HG03108 (cell line): ENCODE measurements at regions not wholly inside any gene's neighbourhood (a gene's known extent, or its start where the extent isn't known, plus 50 kb on each side); places are given as distances from the start of the nearest gene placed in this dataset.
A peak's percentile ranks its signal among the peaks of the same experiment; 100 is the strongest.
"Not testable (repeated sequence)": the region's sequence is repeated elsewhere in the genome, so short reads cannot be mapped to it uniquely, and the experiment has no call there.

Experiments used
- ATAC-seq: cut with Tn5 transposase; IDR thresholded peaks from one replicate; pipeline ENCODE4 v1.9.1; 2021; ENCODE audit warnings: moderate library complexity; ENCODE audit not compliant: unreplicated experiment

DNA sequence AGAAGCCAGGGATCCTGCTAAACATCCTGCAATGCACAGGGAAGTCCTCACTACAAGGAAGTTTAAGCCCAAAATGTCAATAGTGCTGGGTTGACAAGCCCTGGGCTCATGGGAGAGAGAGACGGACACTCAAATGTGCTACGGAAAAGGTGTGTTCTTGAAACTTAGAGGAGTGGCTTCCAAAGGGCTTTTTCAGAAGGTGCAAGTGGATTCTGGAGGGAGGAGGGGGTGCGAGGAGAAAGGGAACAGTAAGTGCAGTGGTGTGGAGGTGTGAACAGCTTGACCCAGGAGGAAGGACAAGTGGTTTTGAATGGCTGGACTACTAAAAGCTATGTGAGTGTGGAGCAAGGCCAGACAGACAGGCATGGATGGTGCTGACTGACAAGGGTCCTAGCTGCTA is 50.4 kb upstream of the CECR2 start:
- no peak for ATAC-seq

DNA sequence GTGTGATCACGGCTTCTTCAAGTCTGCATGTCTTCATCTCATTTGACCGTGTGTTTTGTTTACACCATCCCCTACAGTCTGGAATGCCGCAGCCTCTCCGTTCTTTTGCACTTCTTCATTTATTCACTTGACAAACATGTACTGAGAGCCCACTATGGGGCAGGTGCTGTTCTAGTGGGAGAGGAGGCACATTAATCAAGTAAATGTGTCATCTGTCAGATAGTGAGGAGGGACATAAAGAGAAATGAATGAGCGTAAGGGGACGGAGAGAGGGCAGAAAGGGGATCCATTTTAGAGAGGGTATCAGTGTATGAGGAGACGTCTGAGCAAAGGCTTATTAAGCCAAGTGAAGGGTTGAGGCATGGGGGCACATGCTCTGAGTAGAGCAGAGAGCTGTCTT is 54.0 kb upstream of the CECR2 start:
- ATAC-seq, result no peak

DNA sequence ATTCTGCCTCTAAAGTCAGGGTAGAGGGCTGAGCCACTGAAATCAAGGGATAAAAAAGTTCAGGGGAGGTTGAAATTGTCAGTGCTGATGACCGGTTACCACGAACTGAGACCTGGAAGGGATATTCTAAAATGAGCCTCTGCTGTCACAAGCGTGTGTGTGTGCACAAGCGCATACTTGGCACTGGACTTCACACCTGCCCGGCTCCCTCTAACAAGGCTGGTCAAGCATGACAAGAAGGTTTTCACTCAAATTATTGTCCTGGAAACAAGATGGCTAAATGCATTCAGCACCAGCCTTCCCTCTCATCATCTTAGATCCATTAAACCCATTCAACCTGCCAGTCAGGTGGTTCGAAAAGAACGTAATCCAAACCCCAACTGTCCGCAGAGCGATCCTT is 54.8 kb upstream of the CECR2 start:
- ATAC-seq, result no peak

- ATAC-seq, result no peak
These were observed 55.6 kb upstream of the CECR2 start for GRCh38 chr22:17313626-17314025.

DNA sequence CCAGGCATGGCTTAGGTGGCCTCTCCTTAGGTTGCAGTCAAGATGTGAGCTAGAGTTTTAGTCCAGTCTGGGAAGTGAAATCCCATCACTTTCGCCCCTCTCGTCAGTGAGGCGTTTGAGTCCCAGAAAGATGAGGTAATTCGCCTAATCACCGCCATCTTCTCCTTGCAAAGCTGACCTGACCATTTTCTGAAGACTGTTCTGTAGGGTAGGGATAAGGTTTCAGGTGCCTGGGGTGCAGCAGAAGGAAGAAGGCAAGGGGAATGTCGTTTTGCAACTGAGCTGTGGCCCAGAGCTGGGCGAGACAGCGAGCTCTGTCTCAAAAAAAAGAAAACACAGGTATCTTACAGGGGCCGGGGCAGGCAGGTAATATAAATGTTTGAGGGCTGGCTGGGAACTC is 61.7 kb upstream of the CECR2 start:
- ATAC-seq, result no peak

- ATAC-seq, result no peak
These were observed 64.2 kb upstream of the CECR2 start for GRCh38 chr22:17305076-17305475.

GRCh38 chr22:17303840-17304779 is 65.2 kb upstream of the CECR2 start:
- ATAC-seq, result peak; percentile 67

- no peak for ATAC-seq
These were observed 65.8 kb upstream of the CECR2 start for GRCh38 chr22:17303441-17303839.

DNA sequence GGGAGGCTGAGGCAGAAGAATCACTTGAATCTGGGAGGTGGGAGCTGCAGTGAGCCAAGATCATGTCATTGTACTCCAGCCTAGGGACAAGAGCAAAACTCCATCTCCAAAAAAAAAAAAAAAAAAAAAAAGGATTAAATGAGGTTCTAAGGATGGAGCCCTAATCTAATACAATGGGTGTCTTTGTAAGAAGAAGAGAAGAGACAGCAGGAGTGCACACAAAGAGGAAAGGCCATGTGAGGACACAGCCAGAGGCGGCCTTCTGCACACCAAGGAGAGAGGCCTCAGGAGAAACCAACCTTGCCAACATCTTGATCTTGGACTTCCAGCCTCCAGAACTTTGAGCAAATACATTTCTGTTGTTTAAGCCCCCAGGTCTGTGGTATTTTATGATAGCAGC is 66.6 kb upstream of the CECR2 start:
- no peak for ATAC-seq

GRCh38 chr22:17300926-17301325 is 68.3 kb upstream of the CECR2 start:
- no peak for ATAC-seq

DNA sequence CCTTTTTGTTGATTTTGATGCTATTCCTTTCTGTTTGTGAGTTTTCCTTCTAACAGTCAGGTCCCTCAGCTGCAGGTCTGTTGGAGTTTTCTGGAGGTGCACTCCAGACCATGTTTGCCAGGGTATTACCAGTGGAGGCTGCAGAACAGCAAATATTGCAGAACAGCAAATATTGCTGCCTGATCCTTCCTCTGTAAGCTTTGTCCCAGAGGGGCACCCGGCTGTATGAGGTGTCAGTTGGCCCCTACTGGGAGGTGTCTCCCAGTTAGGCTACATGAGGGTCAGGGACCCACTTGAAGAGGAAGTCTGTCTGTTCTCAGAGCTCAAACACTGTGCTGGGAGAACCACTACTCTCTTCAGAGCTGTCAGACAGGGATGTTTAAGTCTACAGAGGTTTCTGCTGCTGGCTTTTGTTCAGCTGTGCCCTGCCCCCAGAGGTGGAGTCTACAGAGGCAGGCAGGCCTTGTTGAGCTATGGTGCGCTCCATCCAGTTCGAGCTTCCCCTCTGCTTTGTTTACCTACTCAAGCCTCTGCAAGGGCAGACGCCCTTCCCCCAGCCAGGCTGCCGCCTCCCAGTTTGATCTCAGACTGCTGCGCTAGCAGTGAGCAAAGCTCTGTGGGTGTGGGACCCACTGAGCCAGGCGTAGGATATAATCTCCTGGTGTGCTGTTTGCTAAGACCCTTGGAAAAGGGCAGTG is 70.3 kb upstream of the CECR2 start:
- not testable (repeated sequence) for ATAC-seq

- no peak for ATAC-seq
These were observed 66.4 kb upstream of the ADA2 start for GRCh38 chr22:17285656-17286055.

GRCh38 chr22:17284888-17285287 is 65.7 kb upstream of the ADA2 start:
- no peak for ATAC-seq

GRCh38 chr22:17284466-17284865 is 65.2 kb upstream of the ADA2 start:
- no peak for ATAC-seq

GRCh38 chr22:17283865-17284264 is 64.6 kb upstream of the ADA2 start:
- not testable (repeated sequence) for ATAC-seq

- ATAC-seq, result no peak
These were observed 64.2 kb upstream of the ADA2 start for GRCh38 chr22:17283423-17283822.

- no peak for ATAC-seq
These were observed 62.2 kb upstream of the ADA2 start for GRCh38 chr22:17281440-17281841.

- no peak for ATAC-seq
These were observed 61.8 kb upstream of the ADA2 start for GRCh38 chr22:17281026-17281425.

- no peak for ATAC-seq
These were observed 53.3 kb upstream of the ADA2 start for GRCh38 chr22:17272511-17272991.

DNA sequence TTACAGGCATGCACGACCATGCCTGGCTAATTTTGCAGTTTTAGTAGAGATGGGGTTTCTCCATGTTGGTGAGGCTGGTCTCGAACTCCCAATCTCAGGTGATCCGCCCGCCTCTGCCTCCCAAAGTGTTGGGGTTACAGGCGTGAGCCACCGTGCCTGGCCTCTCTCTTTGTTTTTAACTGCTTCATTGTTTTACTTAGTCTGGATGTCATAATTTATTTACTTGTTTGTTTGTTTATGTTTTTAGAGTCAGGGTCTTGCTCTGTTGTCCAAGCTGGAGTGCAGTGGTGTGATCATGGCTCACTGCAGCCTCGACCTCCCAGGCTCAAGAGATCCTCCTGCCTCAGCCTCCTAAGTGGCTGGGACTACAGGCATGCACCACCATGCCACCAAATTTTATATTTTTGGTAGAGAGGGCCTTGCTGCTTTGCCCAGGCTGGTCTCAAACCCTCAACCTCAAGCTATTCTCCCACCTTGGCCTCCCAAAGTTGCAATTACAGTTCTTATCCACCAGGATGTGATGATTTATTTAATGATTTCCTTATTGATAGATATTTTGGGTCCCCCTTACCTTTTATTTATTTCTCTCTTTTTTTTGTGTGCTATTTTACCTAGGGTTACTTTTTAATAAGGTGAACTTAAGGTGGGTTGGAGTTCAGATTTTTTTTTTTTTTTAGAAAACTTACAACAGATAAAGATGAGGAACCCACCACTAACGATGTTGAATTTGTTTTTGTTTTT is 52.6 kb upstream of the ADA2 start:
- no peak for ATAC-seq

GRCh38 chr22:17269607-17270261 is 50.5 kb upstream of the ADA2 start:
- no peak for ATAC-seq
